DOHH2 (cell line): ENCODE measurements at regions not wholly inside any gene's neighbourhood (a gene's known extent, or its start where the extent isn't known, plus 50 kb on each side); places are given as distances from the start of the nearest gene placed in this dataset.

Experiments
- EZH2phosphoT487 ChIP-seq: fragments of 200-600 bp; sonication (generic); IDR thresholded peaks from 2 replicates; pipeline ENCODE4 v1.6.1; 2017; ENCODE audit warnings: borderline replicate concordance, mild to moderate bottlenecking, antibody characterized with exemption, low read length, moderate library complexity, mixed read lengths
- TF ChIP-seq, protein P1 (sequence below): fragments of 200-600 bp; sonication (generic); IDR thresholded peaks from one replicate; pipeline ENCODE4 v1.5.1; 2014; ENCODE audit warnings: antibody characterized with exemption, mild to moderate bottlenecking, low read depth, low read length; ENCODE audit not compliant: poor library complexity, severe bottlenecking

DNA sequence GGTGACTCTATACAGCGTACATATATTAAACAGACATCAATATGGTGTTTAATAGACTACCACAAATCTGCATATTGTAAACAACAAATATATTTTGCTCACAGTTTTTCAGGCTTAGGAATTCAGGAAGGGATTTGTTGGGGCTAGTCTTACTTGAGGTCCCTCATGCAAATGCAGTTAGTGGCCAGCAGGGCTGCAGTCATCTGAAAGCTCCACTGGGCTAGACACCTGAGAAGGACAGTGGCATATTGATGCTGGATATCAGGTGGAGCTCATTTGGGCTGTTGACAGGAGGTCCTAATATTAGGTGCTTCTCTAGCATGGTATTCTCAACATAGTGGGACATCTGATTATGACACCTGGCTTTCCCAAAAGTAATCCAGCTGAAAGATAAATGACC, 493.8 kb upstream of the PABPC4L start:
- TF ChIP-seq, protein P1, sequence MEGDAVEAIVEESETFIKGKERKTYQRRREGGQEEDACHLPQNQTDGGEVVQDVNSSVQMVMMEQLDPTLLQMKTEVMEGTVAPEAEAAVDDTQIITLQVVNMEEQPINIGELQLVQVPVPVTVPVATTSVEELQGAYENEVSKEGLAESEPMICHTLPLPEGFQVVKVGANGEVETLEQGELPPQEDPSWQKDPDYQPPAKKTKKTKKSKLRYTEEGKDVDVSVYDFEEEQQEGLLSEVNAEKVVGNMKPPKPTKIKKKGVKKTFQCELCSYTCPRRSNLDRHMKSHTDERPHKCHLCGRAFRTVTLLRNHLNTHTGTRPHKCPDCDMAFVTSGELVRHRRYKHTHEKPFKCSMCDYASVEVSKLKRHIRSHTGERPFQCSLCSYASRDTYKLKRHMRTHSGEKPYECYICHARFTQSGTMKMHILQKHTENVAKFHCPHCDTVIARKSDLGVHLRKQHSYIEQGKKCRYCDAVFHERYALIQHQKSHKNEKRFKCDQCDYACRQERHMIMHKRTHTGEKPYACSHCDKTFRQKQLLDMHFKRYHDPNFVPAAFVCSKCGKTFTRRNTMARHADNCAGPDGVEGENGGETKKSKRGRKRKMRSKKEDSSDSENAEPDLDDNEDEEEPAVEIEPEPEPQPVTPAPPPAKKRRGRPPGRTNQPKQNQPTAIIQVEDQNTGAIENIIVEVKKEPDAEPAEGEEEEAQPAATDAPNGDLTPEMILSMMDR = no peak
- TF ChIP-seq EZH2phosphoT487 = no peak
